Glutamatergic neuron (in vitro differentiated cells): ENCODE measurements at regions not wholly inside any gene's neighbourhood (a gene's known extent, or its start where the extent isn't known, plus 50 kb on each side); places are given as distances from the start of the nearest gene placed in this dataset.

Experiments used
- DNase-seq: peaks from one replicate; pipeline ENCODE4 v3.0.0; 2022
- H3K27ac Mint-ChIP-seq: one replicate; pipeline ENCODE4 v1.8.0; 2020; ENCODE audit warnings: mild to moderate bottlenecking, mixed read lengths, inconsistent platforms; ENCODE audit not compliant: unreplicated experiment
- H3K27me3 Mint-ChIP-seq: one replicate; pipeline ENCODE4 v1.8.0; 2020; ENCODE audit warnings: mild to moderate bottlenecking, moderate library complexity, mixed read lengths, inconsistent platforms; ENCODE audit not compliant: unreplicated experiment
- H3K36me3 Mint-ChIP-seq: one replicate; pipeline ENCODE4 v1.8.0; 2020; ENCODE audit warnings: mild to moderate bottlenecking, mixed read lengths, inconsistent platforms; ENCODE audit not compliant: unreplicated experiment
- H3K4me1 Mint-ChIP-seq: one replicate; pipeline ENCODE4 v1.8.0; 2020; ENCODE audit warnings: mild to moderate bottlenecking, low read depth, mixed read lengths, inconsistent platforms; ENCODE audit not compliant: unreplicated experiment
- H3K4me3 Mint-ChIP-seq: one replicate; pipeline ENCODE4 v1.8.0; 2020; ENCODE audit warnings: mild to moderate bottlenecking, mixed read lengths, inconsistent platforms; ENCODE audit not compliant: unreplicated experiment
- H3K9me3 Mint-ChIP-seq: one replicate; pipeline ENCODE4 v1.8.0; 2020; ENCODE audit warnings: mild to moderate bottlenecking, moderate library complexity, mixed read lengths, inconsistent platforms; ENCODE audit not compliant: unreplicated experiment
- TF ChIP-seq, protein P1 (sequence below): fragments of 200-600 bp; sonication (generic); IDR thresholded peaks from one replicate; pipeline ENCODE4 v1.5.0; 2021; ENCODE audit not compliant: partially characterized antibody, unreplicated experiment

DNA sequence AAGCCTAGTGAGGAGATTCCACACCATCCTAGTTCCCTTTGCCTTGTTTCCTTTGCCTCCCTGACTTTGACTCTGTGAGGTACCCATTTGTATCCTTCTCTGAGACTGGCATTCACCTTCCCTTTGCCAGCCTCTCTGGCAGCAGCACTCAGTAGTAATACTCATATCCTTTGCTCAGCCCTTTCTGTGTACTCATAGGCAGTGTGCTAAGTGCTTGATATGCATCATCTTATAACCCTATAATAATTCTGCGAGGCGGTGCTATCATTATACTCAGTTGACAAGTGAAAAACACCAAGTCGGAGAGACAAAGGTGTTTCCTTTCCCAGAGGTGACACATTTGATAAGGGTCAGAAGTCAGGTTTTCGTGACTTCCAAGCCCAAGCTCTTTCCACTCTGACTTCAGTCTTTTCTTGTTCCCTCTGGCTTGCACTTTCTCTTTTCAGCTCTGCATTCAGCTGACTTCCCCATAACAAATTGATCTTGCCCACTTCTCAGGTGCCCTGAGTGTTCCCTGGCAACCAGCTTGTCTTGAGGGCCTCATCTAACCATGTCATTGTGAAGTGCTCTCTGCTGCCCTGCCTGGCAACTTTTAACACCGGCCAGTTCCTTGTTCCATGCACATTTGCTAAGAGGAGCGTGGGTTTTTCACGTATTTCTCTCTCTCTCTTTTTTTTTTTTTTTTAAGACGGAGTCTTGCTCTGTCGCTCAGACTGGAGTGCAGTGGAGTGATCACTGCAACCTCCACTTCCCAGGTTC, 94.5 kb upstream of the UPP2 start:
- Mint-ChIP-seq H3K9me3 (no peaks in the 10 kb centered on the region), H3K27me3 (peaks cover 5% of the 10 kb centered on the region)

GRCh38 chr2:158004126-158004764, 97.4 kb upstream of the UPP2 start:
- no peaks in the 10 kb centered on the region for H3K36me3 Mint-ChIP-seq
- H3K4me3 Mint-ChIP-seq, result no peak overlapping the region
- H3K4me1 Mint-ChIP-seq, result peaks cover 1% of the 10 kb centered on the region
- DNase-seq, result no peak
- no peaks in the 10 kb centered on the region for H3K27me3 Mint-ChIP-seq
- no peak overlapping the region for H3K27ac Mint-ChIP-seq
- TF ChIP-seq, protein P1, sequence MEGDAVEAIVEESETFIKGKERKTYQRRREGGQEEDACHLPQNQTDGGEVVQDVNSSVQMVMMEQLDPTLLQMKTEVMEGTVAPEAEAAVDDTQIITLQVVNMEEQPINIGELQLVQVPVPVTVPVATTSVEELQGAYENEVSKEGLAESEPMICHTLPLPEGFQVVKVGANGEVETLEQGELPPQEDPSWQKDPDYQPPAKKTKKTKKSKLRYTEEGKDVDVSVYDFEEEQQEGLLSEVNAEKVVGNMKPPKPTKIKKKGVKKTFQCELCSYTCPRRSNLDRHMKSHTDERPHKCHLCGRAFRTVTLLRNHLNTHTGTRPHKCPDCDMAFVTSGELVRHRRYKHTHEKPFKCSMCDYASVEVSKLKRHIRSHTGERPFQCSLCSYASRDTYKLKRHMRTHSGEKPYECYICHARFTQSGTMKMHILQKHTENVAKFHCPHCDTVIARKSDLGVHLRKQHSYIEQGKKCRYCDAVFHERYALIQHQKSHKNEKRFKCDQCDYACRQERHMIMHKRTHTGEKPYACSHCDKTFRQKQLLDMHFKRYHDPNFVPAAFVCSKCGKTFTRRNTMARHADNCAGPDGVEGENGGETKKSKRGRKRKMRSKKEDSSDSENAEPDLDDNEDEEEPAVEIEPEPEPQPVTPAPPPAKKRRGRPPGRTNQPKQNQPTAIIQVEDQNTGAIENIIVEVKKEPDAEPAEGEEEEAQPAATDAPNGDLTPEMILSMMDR, result no peak
- no peaks in the 10 kb centered on the region for H3K9me3 Mint-ChIP-seq

More for the DNA sequence above, 94.5 kb upstream of the UPP2 start:
- H3K27ac Mint-ChIP-seq, result no peak overlapping the region
- TF ChIP-seq, protein P1, result no peak
- peaks cover 1% of the 10 kb centered on the region for H3K4me1 Mint-ChIP-seq
- no peak for DNase-seq
- no peak overlapping the region for H3K4me3 Mint-ChIP-seq
- H3K36me3 Mint-ChIP-seq, result no peaks in the 10 kb centered on the region

GRCh38 chr2:158002079-158002478, 99.6 kb upstream of the UPP2 start:
- Mint-ChIP-seq H3K27ac (no peak overlapping the region), H3K9me3 (no peaks in the 10 kb centered on the region)
- TF ChIP-seq, protein P1, result no peak

GRCh38 chr2:157996799-157997198, 104.9 kb upstream of the UPP2 start:
- Mint-ChIP-seq H3K27me3 (no peaks in the 10 kb centered on the region), H3K36me3 (no peaks in the 10 kb centered on the region), H3K4me3 (no peak overlapping the region), H3K9me3 (no peaks in the 10 kb centered on the region), H3K4me1 (no peaks in the 10 kb centered on the region), H3K27ac (no peak overlapping the region)
- DNase-seq, result no peak
- TF ChIP-seq, protein P1, result no peak

More at GRCh38 chr2:158002079-158002478, 99.6 kb upstream of the UPP2 start:
- H3K4me1 Mint-ChIP-seq, result no peaks in the 10 kb centered on the region
- no peaks in the 10 kb centered on the region for H3K36me3 Mint-ChIP-seq
- DNase-seq, result no peak
- H3K27me3 Mint-ChIP-seq, result no peaks in the 10 kb centered on the region
- H3K4me3 Mint-ChIP-seq, result no peak overlapping the region

- Mint-ChIP-seq H3K9me3 (no peaks in the 10 kb centered on the region), H3K4me1 (peaks cover 2% of the 10 kb centered on the region), H3K36me3 (no peaks in the 10 kb centered on the region), H3K4me3 (no peak overlapping the region), H3K27ac (no peak overlapping the region), H3K27me3 (no peaks in the 10 kb centered on the region)
- DNase-seq, result no peak
- TF ChIP-seq, protein P1, result no peak
These were observed 106.6 kb upstream of the UPP2 start for GRCh38 chr2:157995117-157995516.
